Esophagus muscularis mucosa (tissue), 4 donors: ENCODE measurements at regions not wholly inside any gene's neighbourhood (a gene's known extent, or its start where the extent isn't known, plus 50 kb on each side); places are given as distances from the start of the nearest gene placed in this dataset.

Experiments
- DNase-seq: peaks from one replicate; pipeline ENCODE4 v3.0.0-alpha.2; 2017; ENCODE audit errors: extremely low spot score
- H3K27ac ChIP-seq, 4 donors: fragments of 200-600 bp; sonication (generic); replicated peaks in 1 of 4; 1 replicate in 3 of 4; 2 replicates in 1 of 4; pipeline ENCODE4 v1.5.1; 2016 to 2019; ENCODE audit warnings: mild to moderate bottlenecking in 1 of 4
- H3K27me3 ChIP-seq, 4 donors: fragments of 200-600 bp; sonication (generic); one replicate each; pipeline versions ENCODE4 v1.5.1 to v1.6.0; 2016 to 2019
- H3K36me3 ChIP-seq, 4 donors: fragments of 200-600 bp; sonication (generic); one replicate each; pipeline ENCODE4 v1.5.1; 2016 to 2019
- H3K4me1 ChIP-seq, 4 donors: fragments of 200-600 bp; sonication (generic); one replicate each; pipeline ENCODE4 v1.5.1; 2016 to 2019
- H3K4me3 ChIP-seq, 4 donors: fragments of 200-600 bp; sonication (generic); 1 replicate in 2 of 4; 2 replicates in 2 of 4; pipeline ENCODE4 v1.5.1; 2016 to 2019; ENCODE audit warnings: mild to moderate bottlenecking in 4 of 4, moderate library complexity in 1 of 4
- H3K9me3 ChIP-seq, 4 donors: fragments of 200-600 bp; sonication (generic); 1 replicate in 3 of 4; 2 replicates in 1 of 4; pipeline ENCODE4 v1.5.1; 2016 to 2019
- CTCF ChIP-seq, 3 experiments: fragments of 200-600 bp in 2 of 3; fragments of 450-650 bp in 1 of 3; sonication (generic) in 2 of 3; IDR thresholded peaks; one replicate each; pipeline ENCODE4 v1.5.1; 2017 to 2019; ENCODE audit warnings: antibody characterized with exemption in 3 of 3, mild to moderate bottlenecking in 2 of 3, moderate library complexity in 1 of 3
- EP300 ChIP-seq: sonication (generic); formaldehyde crosslinking; IDR thresholded peaks from one replicate; pipeline ENCODE4 v1.6.1; 2017; ENCODE audit warnings: antibody characterized with exemption
- POLR2A ChIP-seq: fragments of 450-650 bp; IDR thresholded peaks from one replicate; pipeline ENCODE4 v1.6.1; 2017; ENCODE audit warnings: antibody characterized with exemption, moderate library complexity, mild to moderate bottlenecking, low read depth
- POLR2AphosphoS5 ChIP-seq, 2 donors: sonication (generic); formaldehyde crosslinking; IDR thresholded peaks; one replicate each; pipeline ENCODE4 v1.6.1; 2017; ENCODE audit warnings: antibody characterized with exemption in 2 of 2
- WGBS: methylation state at CpG from one replicate; pipeline ENCODE4 v1.1.5; 2018; 5-methylcytosine and 5-hydroxymethylcytosine counted together
- intact Hi-C: fragments of 100-400 bp; cut with DNase I; formaldehyde crosslinking; loops from one replicate; pipeline ENCODE4 v1.15.1; 2023

GRCh38 chrX:69045616-69046345 is 119.5 kb downstream of the PJA1 start:
- 84% methylated on average over 2 of the region's 2 CpGs for WGBS
- Histone ChIP-seq H3K27ac (no peak overlapping the region), H3K4me3 (no peak overlapping the region), H3K36me3 (no peaks in the 10 kb centered on the region), H3K9me3 (peaks cover 0 to 6% (median 0%) of the 10 kb centered on the region in 4 donors), H3K4me1 (no peaks in the 10 kb centered on the region), H3K27me3 (no peaks in the 10 kb centered on the region)
- DNase-seq, result no peak
- intact Hi-C loops, result no loop called here
- TF ChIP-seq POLR2A, result no peak
- no peak for TF ChIP-seq POLR2AphosphoS5 (IDR thresholded peaks at IDR 0.05)
- no peak for TF ChIP-seq CTCF (IDR thresholded peaks at IDR 0.05)
- TF ChIP-seq EP300, result no peak

- Histone ChIP-seq H3K27me3 (no peaks in the 10 kb centered on the region), H3K27ac (no peak overlapping the region), H3K4me3 (no peak overlapping the region), H3K4me1 (no peaks in the 10 kb centered on the region), H3K36me3 (no peaks in the 10 kb centered on the region), H3K9me3 (peaks cover 0 to 2% (median 0%) of the 10 kb centered on the region in 4 donors)
- DNase-seq, result no peak
- intact Hi-C loops, result no loop called here
- TF ChIP-seq CTCF (IDR thresholded peaks at IDR 0.05), result no peak
- TF ChIP-seq POLR2AphosphoS5 (IDR thresholded peaks at IDR 0.05), result no peak
- no peak for TF ChIP-seq POLR2A
- TF ChIP-seq EP300, result no peak
- WGBS, result 80% methylated on average over 1 of the region's 1 CpG
Observed at GRCh38 chrX:69038816-69039215, 126.4 kb downstream of the PJA1 start.

GRCh38 chrX:69038188-69038587 is 127.1 kb downstream of the PJA1 start:
- intact Hi-C loops, result no loop called here
- no peak overlapping the region for H3K27ac ChIP-seq
- no peak for TF ChIP-seq CTCF (IDR thresholded peaks at IDR 0.05)
- H3K4me1 ChIP-seq, result no peaks in the 10 kb centered on the region
- no peak for DNase-seq
- no peak overlapping the region for H3K4me3 ChIP-seq
- WGBS, result 73% methylated on average over 6 of the region's 6 CpGs
- H3K36me3 ChIP-seq, result no peaks in the 10 kb centered on the region
- no peaks in the 10 kb centered on the region for H3K27me3 ChIP-seq
- H3K9me3 ChIP-seq, result no peaks in the 10 kb centered on the region

- no peaks in the 10 kb centered on the region for H3K9me3 ChIP-seq
Observed at GRCh38 chrX:69037786-69038185, 127.5 kb downstream of the PJA1 start.

More at GRCh38 chrX:69037786-69038185, 127.5 kb downstream of the PJA1 start:
- Histone ChIP-seq H3K4me3 (no peak overlapping the region), H3K36me3 (no peaks in the 10 kb centered on the region), H3K27me3 (no peaks in the 10 kb centered on the region), H3K4me1 (no peaks in the 10 kb centered on the region), H3K27ac (no peak overlapping the region)
- no peak for TF ChIP-seq CTCF (IDR thresholded peaks at IDR 0.05)
- no peak for TF ChIP-seq EP300
- no peak for TF ChIP-seq POLR2A
- no peak for TF ChIP-seq POLR2AphosphoS5 (IDR thresholded peaks at IDR 0.05)
- intact Hi-C loops, result no loop called here
- WGBS, result 96% methylated on average over 3 of the region's 3 CpGs
- no peak for DNase-seq
